OCI-LY1 (cell line): ENCODE measurements at regions not wholly inside any gene's neighbourhood (a gene's known extent, or its start where the extent isn't known, plus 50 kb on each side); places are given as distances from the start of the nearest gene placed in this dataset.

Experiments used
- CTCF ChIP-seq: fragments of 200-600 bp; sonication (generic), shearing (Covaris generic); IDR thresholded peaks from 2 replicates; pipeline ENCODE4 v1.5.1; 2017; ENCODE audit warnings: mild to moderate bottlenecking, antibody characterized with exemption, low read length, moderate library complexity, mixed read lengths
- EZH2 ChIP-seq: fragments of 200-600 bp; sonication (generic), shearing (Covaris generic); IDR thresholded peaks from 2 replicates; pipeline ENCODE4 v1.8.0; 2017; ENCODE audit warnings: borderline replicate concordance, mixed run types, mild to moderate bottlenecking, antibody characterized with exemption, low read length, moderate library complexity, mixed read lengths

GRCh38 chr1:5475572-5475971 lies 516.7 kb downstream of the NPHP4 start:
- TF ChIP-seq EZH2 (no peak), CTCF (no peak)
